ENCODE measurements at regions not wholly inside any gene's neighbourhood (a gene's known extent, or its start where the extent isn't known, plus 50 kb on each side); places are given as distances from the start of the nearest gene placed in this dataset.

GRCh38 chr6:82584856-82585255 is 221.2 kb downstream of the TPBG start:
- no peak for TF ChIP-seq CTCF (optimal IDR thresholded peaks at IDR 0.05 in 1 of 3, IDR thresholded peaks at IDR 0.05 in 1 of 3, conservative IDR thresholded peaks at IDR 0.05 in 1 of 3; ENCODE audit: extremely low read depth in 1 of 3, insufficient read depth in 2 of 3, low read length in 3 of 3)
- no peak for TF ChIP-seq EZH2 (IDR thresholded peaks at IDR 0.05; ENCODE audit: low read length)

Measured in keratinocyte (primary cell).